WERI-Rb-1 (cell line): ENCODE measurements at regions not wholly inside any gene's neighbourhood (a gene's known extent, or its start where the extent isn't known, plus 50 kb on each side); places are given as distances from the start of the nearest gene placed in this dataset.

Source experiments
- DNase-seq: peaks from one replicate; pipeline ENCODE4 v3.0.0-alpha.2; 2020
- H3K27ac ChIP-seq: fragments of 250-450 bp; sonication (Bioruptor Pico); 2 replicates; pipeline ENCODE4 v1.5.1; 2020; ENCODE audit warnings: mild to moderate bottlenecking, moderate library complexity
- H3K27me3 ChIP-seq: fragments of 250-450 bp; sonication (Bioruptor Pico); 2 replicates; pipeline ENCODE4 v1.5.1; 2021; ENCODE audit warnings: mild to moderate bottlenecking, low read depth, moderate library complexity; ENCODE audit not compliant: insufficient read depth, severe bottlenecking
- H3K36me3 ChIP-seq: fragments of 250-450 bp; sonication (Bioruptor Pico); 2 replicates; pipeline ENCODE4 v1.5.1; 2020; ENCODE audit warnings: mild to moderate bottlenecking, moderate library complexity
- H3K4me3 ChIP-seq: 2 replicates; pipeline ENCODE4 v1.5.1; 2011; ENCODE audit warnings: low read depth, mild to moderate bottlenecking, control low read depth, low read length
- H3K9me3 ChIP-seq: fragments of 250-450 bp; sonication (Bioruptor Pico); 2 replicates; pipeline ENCODE4 v1.5.1; 2021; ENCODE audit warnings: mild to moderate bottlenecking, moderate library complexity; ENCODE audit not compliant: severe bottlenecking
- TF ChIP-seq, protein P1 (sequence below): IDR thresholded peaks from 2 replicates; pipeline ENCODE4 v1.5.1; 2011; ENCODE audit warnings: low read depth, mild to moderate bottlenecking, control low read depth, inconsistent platforms, low read length

DNA sequence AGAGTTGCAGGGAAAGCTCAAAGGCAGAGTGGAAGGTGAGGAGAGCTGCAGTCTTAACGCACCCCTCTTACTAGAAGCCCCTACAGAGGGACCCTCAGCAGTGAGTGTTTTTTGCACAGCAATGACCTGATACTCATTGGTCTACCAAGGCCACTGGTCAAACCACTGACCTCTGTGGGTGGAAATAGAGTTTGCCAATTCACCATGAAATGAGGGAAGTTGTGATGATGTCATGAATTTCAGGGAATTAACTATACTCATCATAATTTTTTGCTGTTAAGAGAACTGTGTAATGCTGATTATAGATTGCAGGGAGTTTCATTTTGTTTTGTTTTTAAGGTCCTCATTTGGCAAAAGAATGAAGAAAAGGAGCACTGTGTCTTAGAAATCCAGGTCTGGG is 101.7 kb upstream of the SMAD3 start:
- no peaks in the 10 kb centered on the region for H3K9me3 ChIP-seq
- no peak overlapping the region for H3K4me3 ChIP-seq
- no peak for DNase-seq
- H3K36me3 ChIP-seq, result no peaks in the 10 kb centered on the region
- TF ChIP-seq, protein P1, sequence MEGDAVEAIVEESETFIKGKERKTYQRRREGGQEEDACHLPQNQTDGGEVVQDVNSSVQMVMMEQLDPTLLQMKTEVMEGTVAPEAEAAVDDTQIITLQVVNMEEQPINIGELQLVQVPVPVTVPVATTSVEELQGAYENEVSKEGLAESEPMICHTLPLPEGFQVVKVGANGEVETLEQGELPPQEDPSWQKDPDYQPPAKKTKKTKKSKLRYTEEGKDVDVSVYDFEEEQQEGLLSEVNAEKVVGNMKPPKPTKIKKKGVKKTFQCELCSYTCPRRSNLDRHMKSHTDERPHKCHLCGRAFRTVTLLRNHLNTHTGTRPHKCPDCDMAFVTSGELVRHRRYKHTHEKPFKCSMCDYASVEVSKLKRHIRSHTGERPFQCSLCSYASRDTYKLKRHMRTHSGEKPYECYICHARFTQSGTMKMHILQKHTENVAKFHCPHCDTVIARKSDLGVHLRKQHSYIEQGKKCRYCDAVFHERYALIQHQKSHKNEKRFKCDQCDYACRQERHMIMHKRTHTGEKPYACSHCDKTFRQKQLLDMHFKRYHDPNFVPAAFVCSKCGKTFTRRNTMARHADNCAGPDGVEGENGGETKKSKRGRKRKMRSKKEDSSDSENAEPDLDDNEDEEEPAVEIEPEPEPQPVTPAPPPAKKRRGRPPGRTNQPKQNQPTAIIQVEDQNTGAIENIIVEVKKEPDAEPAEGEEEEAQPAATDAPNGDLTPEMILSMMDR, result no peak
- H3K27ac ChIP-seq, result no peak overlapping the region
- H3K27me3 ChIP-seq, result no peaks in the 10 kb centered on the region

DNA sequence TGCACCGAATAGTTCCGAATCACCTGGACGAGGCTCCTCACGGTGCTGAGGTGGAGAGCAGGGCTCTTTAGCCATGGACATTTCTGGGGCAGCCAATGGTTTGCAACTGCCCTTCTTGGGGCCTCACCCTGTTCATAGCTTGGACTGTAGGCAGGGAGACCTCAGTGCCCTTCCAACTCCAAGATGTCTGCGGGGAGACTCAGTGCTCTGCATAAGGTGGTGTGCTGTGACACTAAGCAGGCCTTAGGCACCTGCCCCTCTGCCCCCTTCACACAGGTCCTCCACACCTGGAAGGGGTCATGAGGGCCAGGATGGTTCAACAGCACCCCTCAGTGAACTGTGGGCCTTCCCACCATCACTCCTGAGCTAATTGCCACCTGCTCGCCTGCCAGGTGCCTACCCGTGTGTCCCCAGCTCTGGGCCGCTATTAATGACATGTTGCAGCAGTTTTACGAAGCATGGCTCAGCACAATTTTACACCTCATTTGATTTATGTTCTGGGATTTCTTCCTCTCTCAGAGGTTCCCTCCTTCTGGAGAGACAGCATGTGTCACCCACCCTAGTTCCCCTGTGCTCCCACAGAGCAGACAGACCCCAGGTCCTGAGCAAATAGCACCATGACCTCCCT is 101.2 kb upstream of the SMAD3 start:
- Histone ChIP-seq H3K27me3 (no peaks in the 10 kb centered on the region), H3K27ac (no peak overlapping the region), H3K36me3 (no peaks in the 10 kb centered on the region), H3K4me3 (no peak overlapping the region), H3K9me3 (no peaks in the 10 kb centered on the region)
- TF ChIP-seq, protein P1, result no peak
- no peak for DNase-seq

- H3K4me3 ChIP-seq, result no peak overlapping the region
- TF ChIP-seq, protein P1, result no peak
- no peaks in the 10 kb centered on the region for H3K36me3 ChIP-seq
- no peaks in the 10 kb centered on the region for H3K9me3 ChIP-seq
- H3K27me3 ChIP-seq, result no peaks in the 10 kb centered on the region
- H3K27ac ChIP-seq, result no peak overlapping the region
- no peak for DNase-seq
These were observed 100.6 kb upstream of the SMAD3 start for GRCh38 chr15:66964791-66965190.

DNA sequence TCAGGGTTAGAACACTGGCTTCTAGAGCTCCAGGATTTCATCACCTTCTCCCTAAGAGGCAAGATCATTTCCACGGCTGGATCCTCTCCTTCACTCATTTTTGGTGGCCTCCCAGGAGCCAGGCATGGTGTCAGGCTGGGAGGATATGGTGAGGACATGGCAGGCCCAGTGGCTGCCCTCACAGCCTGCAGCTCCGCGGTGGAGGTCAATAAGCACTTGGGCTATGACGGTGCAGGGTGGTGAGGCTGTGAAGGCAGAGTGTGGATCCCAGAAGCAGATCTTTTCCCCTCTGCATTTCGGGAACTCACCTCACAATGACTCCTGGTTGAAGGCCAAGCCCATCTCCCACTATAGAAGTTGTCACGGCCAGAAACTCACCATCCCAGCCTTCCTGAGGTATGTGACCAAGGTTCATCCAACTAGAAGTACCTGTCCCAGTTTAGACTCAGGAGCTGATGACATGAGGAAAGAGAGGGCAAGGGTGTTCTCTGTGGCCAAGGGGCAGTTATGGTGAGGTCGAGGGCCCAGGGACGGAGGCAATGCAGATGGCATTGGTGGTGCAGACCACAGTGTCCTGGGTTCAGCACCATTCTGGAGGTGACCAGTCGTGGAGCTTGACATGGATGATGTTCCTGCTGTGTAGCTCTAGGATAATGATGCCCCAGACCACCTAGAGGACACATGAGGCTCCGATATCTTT is 100.1 kb upstream of the SMAD3 start:
- Histone ChIP-seq H3K9me3 (no peaks in the 10 kb centered on the region), H3K27ac (no peak overlapping the region), H3K4me3 (no peak overlapping the region), H3K36me3 (no peaks in the 10 kb centered on the region), H3K27me3 (no peaks in the 10 kb centered on the region)
- TF ChIP-seq, protein P1, result no peak
- DNase-seq, result no peak

DNA sequence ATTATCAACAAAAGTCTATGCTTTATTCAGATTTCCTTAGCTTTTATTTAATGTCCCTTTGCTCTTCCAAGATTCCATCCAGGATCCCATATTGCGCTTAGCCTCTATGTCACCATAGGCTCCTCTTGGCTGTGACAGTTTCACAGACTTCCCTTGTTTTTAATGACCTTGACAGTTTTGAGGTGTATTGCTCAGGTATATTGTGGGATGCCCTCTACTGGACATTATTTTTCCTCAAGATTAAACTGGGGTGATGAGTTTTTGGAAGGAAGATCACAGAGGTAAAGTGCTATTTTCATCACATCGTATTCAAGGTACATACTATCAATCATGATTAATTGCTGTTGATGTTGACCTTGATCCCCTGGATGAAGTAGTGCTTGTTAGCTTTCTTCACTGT is 99.1 kb upstream of the SMAD3 start:
- DNase-seq, result no peak
- TF ChIP-seq, protein P1, result no peak

More for the DNA sequence above, 99.1 kb upstream of the SMAD3 start:
- H3K36me3 ChIP-seq, result no peaks in the 10 kb centered on the region
- no peaks in the 10 kb centered on the region for H3K9me3 ChIP-seq
- H3K4me3 ChIP-seq, result no peak overlapping the region
- H3K27ac ChIP-seq, result no peak overlapping the region
- H3K27me3 ChIP-seq, result no peaks in the 10 kb centered on the region
